ENCODE measurements at regions not wholly inside any gene's neighbourhood (a gene's known extent, or its start where the extent isn't known, plus 50 kb on each side); places are given as distances from the start of the nearest gene placed in this dataset.

DNA sequence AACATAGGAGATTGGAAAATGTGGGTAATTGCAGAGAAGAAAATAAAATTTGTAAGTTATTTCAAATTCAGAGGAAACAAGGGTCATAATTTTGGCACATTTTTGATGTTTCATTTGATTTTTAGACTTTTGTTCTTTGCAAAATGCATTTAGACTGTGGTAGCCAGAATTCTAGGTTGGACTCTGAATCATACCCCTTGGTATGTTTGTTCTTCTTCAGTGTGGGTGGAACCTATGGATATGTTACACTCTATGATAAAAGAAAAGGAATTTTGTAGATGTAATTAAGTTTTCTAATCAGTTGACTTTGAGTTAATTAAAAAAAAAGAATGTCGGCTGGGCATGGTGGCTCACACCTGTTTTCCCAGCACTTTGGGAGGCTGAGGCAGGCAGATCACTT, 827.0 kb downstream of the AACS start:
- no peaks in the 10 kb centered on the region for H3K9me3 ChIP-seq (ENCODE audit: control insufficient read depth, insufficient read depth, low read length)
- H3K27me3 ChIP-seq (ENCODE audit: control insufficient read depth, insufficient read depth, low read length): no peaks in the 10 kb centered on the region
- Mint-ChIP-seq H3K36me3 (no peaks in the 10 kb centered on the region), H3K27ac (no peak overlapping the region), H3K4me1 (no peaks in the 10 kb centered on the region), H3K27me3 (ENCODE audit: low read depth in 2 of 2) (no peaks in the 10 kb centered on the region), H3K4me3 (no peak overlapping the region), H3K9me3 (peaks cover 7 to 11% of the 10 kb centered on the region in 2 donors)
- no peak overlapping the region for H3K4me3 ChIP-seq (ENCODE audit: low read length)
- intact Hi-C loops (cut with micrococcal nuclease): no loop called here
- ATAC-seq: no peak
- H3K27ac ChIP-seq (ENCODE audit: low read length): no peak overlapping the region
- H3K36me3 ChIP-seq (ENCODE audit: control insufficient read depth, insufficient read depth, low read length): no peaks in the 10 kb centered on the region
- DNase-seq: no peak
- TF ChIP-seq, protein P1, sequence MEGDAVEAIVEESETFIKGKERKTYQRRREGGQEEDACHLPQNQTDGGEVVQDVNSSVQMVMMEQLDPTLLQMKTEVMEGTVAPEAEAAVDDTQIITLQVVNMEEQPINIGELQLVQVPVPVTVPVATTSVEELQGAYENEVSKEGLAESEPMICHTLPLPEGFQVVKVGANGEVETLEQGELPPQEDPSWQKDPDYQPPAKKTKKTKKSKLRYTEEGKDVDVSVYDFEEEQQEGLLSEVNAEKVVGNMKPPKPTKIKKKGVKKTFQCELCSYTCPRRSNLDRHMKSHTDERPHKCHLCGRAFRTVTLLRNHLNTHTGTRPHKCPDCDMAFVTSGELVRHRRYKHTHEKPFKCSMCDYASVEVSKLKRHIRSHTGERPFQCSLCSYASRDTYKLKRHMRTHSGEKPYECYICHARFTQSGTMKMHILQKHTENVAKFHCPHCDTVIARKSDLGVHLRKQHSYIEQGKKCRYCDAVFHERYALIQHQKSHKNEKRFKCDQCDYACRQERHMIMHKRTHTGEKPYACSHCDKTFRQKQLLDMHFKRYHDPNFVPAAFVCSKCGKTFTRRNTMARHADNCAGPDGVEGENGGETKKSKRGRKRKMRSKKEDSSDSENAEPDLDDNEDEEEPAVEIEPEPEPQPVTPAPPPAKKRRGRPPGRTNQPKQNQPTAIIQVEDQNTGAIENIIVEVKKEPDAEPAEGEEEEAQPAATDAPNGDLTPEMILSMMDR (IDR thresholded peaks at IDR 0.05): no peak
- WGBS (ENCODE audit: insufficient coverage): 100% methylated on average over 1 of the region's 1 CpG
- no peaks in the 10 kb centered on the region for H3K4me1 ChIP-seq (ENCODE audit: control insufficient read depth, insufficient read depth, low read length)

- TF ChIP-seq, protein P1 (IDR thresholded peaks at IDR 0.05): no peak
- Mint-ChIP-seq H3K4me3 (no peak overlapping the region), H3K36me3 (no peaks in the 10 kb centered on the region), H3K27me3 (ENCODE audit: low read depth in 2 of 2) (no peaks in the 10 kb centered on the region), H3K9me3 (peaks cover 7% of the 10 kb centered on the region in 2 donors), H3K4me1 (no peaks in the 10 kb centered on the region), H3K27ac (no peak overlapping the region)
- H3K27me3 ChIP-seq (ENCODE audit: control insufficient read depth, insufficient read depth, low read length): no peaks in the 10 kb centered on the region
- intact Hi-C loops (cut with micrococcal nuclease): no loop called here
- DNase-seq (no peak), ATAC-seq (no peak)
- no peak overlapping the region for H3K27ac ChIP-seq (ENCODE audit: low read length)
- no peaks in the 10 kb centered on the region for H3K4me1 ChIP-seq (ENCODE audit: control insufficient read depth, insufficient read depth, low read length)
- no peaks in the 10 kb centered on the region for H3K36me3 ChIP-seq (ENCODE audit: control insufficient read depth, insufficient read depth, low read length)
- H3K4me3 ChIP-seq (ENCODE audit: low read length): no peak overlapping the region
- WGBS (ENCODE audit: insufficient coverage): no CpG with 5 or more reads among the region's 2 CpGs
- H3K9me3 ChIP-seq (ENCODE audit: control insufficient read depth, insufficient read depth, low read length): no peaks in the 10 kb centered on the region
Observed at GRCh38 chr12:125902991-125903390, 837.8 kb downstream of the AACS start.

DNA sequence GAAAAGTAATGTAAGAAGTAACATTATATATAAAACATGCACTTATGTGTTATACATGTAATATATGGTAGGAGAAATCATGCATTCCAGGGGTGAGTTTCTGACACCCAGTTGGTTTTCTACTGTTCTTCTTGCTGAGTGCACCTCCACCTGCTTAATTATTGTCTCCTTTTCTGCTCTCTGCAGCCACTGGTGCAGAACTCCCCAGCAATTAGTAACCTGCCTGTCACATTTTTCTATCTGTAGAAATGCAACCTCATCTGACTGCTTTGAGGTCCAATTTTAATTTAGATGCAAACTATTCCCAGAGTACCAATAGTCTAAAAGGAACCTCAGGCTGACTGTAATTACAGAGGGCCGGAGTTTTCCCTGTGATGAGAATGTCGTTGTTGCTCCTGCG, 842.1 kb downstream of the AACS start:
- Mint-ChIP-seq H3K27ac (no peak overlapping the region), H3K9me3 (peaks cover 5 to 9% of the 10 kb centered on the region in 2 donors), H3K36me3 (no peaks in the 10 kb centered on the region), H3K4me1 (no peaks in the 10 kb centered on the region), H3K27me3 (ENCODE audit: low read depth in 2 of 2) (no peaks in the 10 kb centered on the region), H3K4me3 (no peak overlapping the region)
- WGBS (ENCODE audit: insufficient coverage): 85% methylated on average over 3 of the region's 3 CpGs
- TF ChIP-seq, protein P1 (IDR thresholded peaks at IDR 0.05): no peak
- Histone ChIP-seq H3K9me3 (ENCODE audit: control insufficient read depth, insufficient read depth, low read length) (no peaks in the 10 kb centered on the region), H3K4me3 (ENCODE audit: low read length) (no peak overlapping the region), H3K27me3 (ENCODE audit: control insufficient read depth, insufficient read depth, low read length) (no peaks in the 10 kb centered on the region), H3K27ac (ENCODE audit: low read length) (no peak overlapping the region), H3K36me3 (ENCODE audit: control insufficient read depth, insufficient read depth, low read length) (no peaks in the 10 kb centered on the region), H3K4me1 (ENCODE audit: control insufficient read depth, insufficient read depth, low read length) (no peaks in the 10 kb centered on the region)
- no peak for ATAC-seq
- intact Hi-C loops (cut with micrococcal nuclease): no loop called here
- DNase-seq: no peak

DNA sequence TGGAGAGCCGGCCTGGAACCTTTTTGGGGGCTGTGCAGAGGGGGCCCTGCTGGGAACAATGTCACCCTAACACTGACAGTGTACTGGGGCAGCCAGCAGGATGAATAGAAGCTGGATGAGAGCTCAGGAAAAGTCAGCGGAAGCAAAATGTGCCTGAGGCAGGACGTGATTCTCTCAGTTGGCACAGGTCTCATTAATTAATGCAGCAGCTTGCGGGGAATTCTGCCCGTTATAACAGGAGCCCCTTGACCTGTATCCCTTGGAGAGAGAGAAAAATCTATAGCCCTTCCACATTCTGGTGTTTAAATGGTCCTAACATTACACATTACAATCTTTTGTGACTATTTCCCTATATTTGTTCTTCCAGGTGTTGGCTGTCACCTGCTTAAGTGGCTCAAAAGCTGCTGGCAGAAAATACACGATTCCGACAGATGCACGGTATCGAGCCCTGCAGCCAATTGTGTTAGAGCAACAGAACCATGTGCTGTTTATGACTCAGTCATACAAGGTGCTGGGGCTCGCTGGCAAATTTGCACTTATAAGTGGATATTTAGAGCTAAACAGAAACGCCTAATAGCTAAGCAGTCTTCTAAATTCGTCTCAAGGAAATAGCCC, 854.7 kb downstream of the AACS start:
- 87% methylated on average over 12 of the region's 12 CpGs for WGBS (ENCODE audit: insufficient coverage)
- DNase-seq: no peak
- H3K9me3 ChIP-seq (ENCODE audit: control insufficient read depth, insufficient read depth, low read length): no peaks in the 10 kb centered on the region
- Mint-ChIP-seq H3K27me3 (ENCODE audit: low read depth in 2 of 2) (no peaks in the 10 kb centered on the region), H3K9me3 (peaks cover 9 to 11% of the 10 kb centered on the region in 2 donors), H3K27ac (no peak overlapping the region), H3K4me1 (no peaks in the 10 kb centered on the region), H3K4me3 (no peak overlapping the region), H3K36me3 (no peaks in the 10 kb centered on the region)
- H3K27me3 ChIP-seq (ENCODE audit: control insufficient read depth, insufficient read depth, low read length): no peaks in the 10 kb centered on the region
- no peak overlapping the region for H3K27ac ChIP-seq (ENCODE audit: low read length)
- no peak overlapping the region for H3K4me3 ChIP-seq (ENCODE audit: low read length)
- H3K36me3 ChIP-seq (ENCODE audit: control insufficient read depth, insufficient read depth, low read length): no peaks in the 10 kb centered on the region
- TF ChIP-seq, protein P1 (IDR thresholded peaks at IDR 0.05): no peak
- ATAC-seq: no peak
- intact Hi-C loops (cut with micrococcal nuclease): no loop called here
- no peaks in the 10 kb centered on the region for H3K4me1 ChIP-seq (ENCODE audit: control insufficient read depth, insufficient read depth, low read length)

All from natural killer cell (primary cell).